H1 (cell line): ENCODE measurements at regions not wholly inside any gene's neighbourhood (a gene's known extent, or its start where the extent isn't known, plus 50 kb on each side); places are given as distances from the start of the nearest gene placed in this dataset.

ENCODE experiments used
- CTCF ChIA-PET: fragments of 300-600 bp; sonication (Branson Sonifier 250); formaldehyde crosslinking; loops from one replicate; lab custom pipeline; 2021; ENCODE audit not compliant: partially characterized antibody; lab: Charles Lee
- POLR2A ChIA-PET: fragments of 300-600 bp; sonication (Branson Sonifier 250); formaldehyde crosslinking; loops from one replicate; lab custom pipeline; 2021; ENCODE audit warnings: inconsistent platforms; ENCODE audit not compliant: partially characterized antibody; lab: Charles Lee
- DNase-seq, 2 experiments: peaks; one replicate each; pipeline versions ENCODE4 v3.0.0 to v3.0.0-alpha.2; 2010 to 2022; ENCODE audit warnings: low spot score in 2 of 2, low read depth in 1 of 2, mixed read lengths in 1 of 2
- FAIRE-seq: peaks from 2 replicates; lab custom pipeline; 2011; peaks lifted over from hg19 to GRCh38; lab: Jason Lieb, UNC
- H2AFZ ChIP-seq: 2 replicates; pipeline ENCODE4 v1.8.1; 2012; ENCODE audit warnings: low read length, inconsistent platforms
- H2AK5ac ChIP-seq: 2 replicates; pipeline ENCODE4 v1.6.1; 2013; ENCODE audit warnings: low read depth, low read length
- H2BK120ac ChIP-seq: replicated peaks from 2 replicates; pipeline ENCODE3; 2013; ENCODE audit warnings: low read depth, low read length, inconsistent platforms
- H2BK12ac ChIP-seq: 2 replicates; pipeline ENCODE4 v1.6.1; 2013; ENCODE audit warnings: low read depth, low read length
- H2BK15ac ChIP-seq: 2 replicates; pipeline ENCODE4 v1.6.1; 2013; ENCODE audit warnings: low read length
- H2BK20ac ChIP-seq: 2 replicates; pipeline ENCODE4 v1.6.1; 2013; ENCODE audit warnings: low read length
- H2BK5ac ChIP-seq: 2 replicates; pipeline ENCODE4 v1.6.1; 2013; ENCODE audit warnings: low read depth, low read length
- H3K14ac ChIP-seq: 2 replicates; pipeline ENCODE4 v1.6.1; 2013; ENCODE audit warnings: inconsistent platforms; ENCODE audit not compliant: insufficient read length
- H3K18ac ChIP-seq: 2 replicates; pipeline ENCODE4 v1.6.1; 2013; ENCODE audit warnings: low read length; ENCODE audit errors: extremely low read depth
- H3K23ac ChIP-seq: 2 replicates; pipeline ENCODE4 v1.6.1; 2013; ENCODE audit warnings: inconsistent platforms; ENCODE audit not compliant: insufficient read length
- H3K23me2 ChIP-seq: 2 replicates; pipeline ENCODE4 v1.6.1; 2013; ENCODE audit warnings: low read depth, low read length
- H3K27ac ChIP-seq: 2 replicates; pipeline ENCODE4 v1.6.1; 2011; ENCODE audit warnings: low read depth, low read length, inconsistent platforms
- H3K27me3 ChIP-seq, 4 experiments: replicated peaks in 1 of 4; 1 replicate in 1 of 4; 2 replicates in 3 of 4; pipeline versions ENCODE4 v1.6.1 to v1.8.1; 2011 to 2013; ENCODE audit warnings: low read length in 3 of 4, mild to moderate bottlenecking in 3 of 4, inconsistent platforms in 2 of 4, mixed read lengths in 2 of 4, moderate library complexity in 1 of 4; ENCODE audit not compliant: control insufficient read depth in 3 of 4, insufficient read depth in 3 of 4; ENCODE audit errors: extremely low read depth in 1 of 4
- H3K36me3 ChIP-seq, 4 experiments: 2 replicates each; pipeline versions ENCODE4 v1.6.1 to v1.8.1; 2011 to 2013; ENCODE audit warnings: mild to moderate bottlenecking in 4 of 4, low read length in 3 of 4, moderate library complexity in 2 of 4, control low read depth in 1 of 4, inconsistent platforms in 1 of 4; ENCODE audit not compliant: insufficient read depth in 4 of 4, control insufficient read depth in 2 of 4
- H3K4ac ChIP-seq: replicated peaks from 2 replicates; pipeline ENCODE3; 2013; ENCODE audit warnings: low read length, low read depth, mixed read lengths, inconsistent platforms; ENCODE audit not compliant: insufficient read length
- H3K4me1 ChIP-seq, 4 experiments: replicated peaks in 1 of 4; 1 replicate in 1 of 4; 2 replicates in 3 of 4; pipeline versions ENCODE4 v1.6.1 to v1.8.1; 2011 to 2013; ENCODE audit warnings: low read length in 3 of 4, inconsistent platforms in 2 of 4, mixed read lengths in 1 of 4; ENCODE audit not compliant: insufficient read depth in 4 of 4, control insufficient read depth in 3 of 4
- H3K4me2 ChIP-seq, 2 experiments: 2 replicates each; pipeline versions ENCODE4 v1.6.1 to v1.8.1; 2011 to 2013; ENCODE audit warnings: low read depth in 2 of 2, low read length in 2 of 2, control low read depth in 1 of 2, inconsistent platforms in 1 of 2, mild to moderate bottlenecking in 1 of 2; ENCODE audit not compliant: insufficient read depth in 1 of 2
- H3K4me3 ChIP-seq, 4 experiments: fragments of 200-600, 300-600 bp in 1 of 4; sonication (generic), shearing (Covaris generic), sonication (Bioruptor Twin) in 1 of 4; 2 replicates each; pipeline versions ENCODE4 v1.5.1 to v1.8.1; 2011 to 2016; ENCODE audit warnings: low read length in 4 of 4, low read depth in 3 of 4, control low read depth in 2 of 4, inconsistent platforms in 2 of 4, mild to moderate bottlenecking in 2 of 4, mixed read lengths in 1 of 4, moderate library complexity in 1 of 4; ENCODE audit not compliant: insufficient read depth in 2 of 4; ENCODE audit errors: extremely low read depth in 1 of 4
- H3K56ac ChIP-seq: replicated peaks from 2 replicates; pipeline ENCODE3; 2013; ENCODE audit warnings: low read depth, mild to moderate bottlenecking, mixed read lengths, low read length, inconsistent platforms; ENCODE audit not compliant: insufficient read length
- H3K79me1 ChIP-seq: 2 replicates; pipeline ENCODE4 v1.6.1; 2013; ENCODE audit warnings: low read depth, low read length, control low read depth
- H3K79me2 ChIP-seq, 2 experiments: 2 replicates each; pipeline versions ENCODE4 v1.6.1 to v1.8.1; 2012 to 2013; ENCODE audit warnings: low read length in 2 of 2, mild to moderate bottlenecking in 2 of 2, inconsistent platforms in 1 of 2; ENCODE audit not compliant: insufficient read depth in 2 of 2, control insufficient read depth in 1 of 2
- H3K9ac ChIP-seq, 4 experiments: replicated peaks in 1 of 4; 1 replicate in 1 of 4; 2 replicates in 3 of 4; pipeline versions ENCODE4 v1.6.1 to v1.8.1; 2011 to 2013; ENCODE audit warnings: low read depth in 3 of 4, low read length in 3 of 4, control low read depth in 2 of 4, mild to moderate bottlenecking in 2 of 4, moderate library complexity in 2 of 4, inconsistent platforms in 1 of 4; ENCODE audit errors: extremely low read depth in 1 of 4
- H3K9me3 ChIP-seq, 2 experiments: 2 replicates each; pipeline versions ENCODE4 v1.6.1 to v1.8.1; 2012 to 2013; ENCODE audit warnings: mild to moderate bottlenecking in 2 of 2, moderate library complexity in 2 of 2, control low read depth in 1 of 2, inconsistent platforms in 1 of 2, low read depth in 1 of 2, low read length in 1 of 2, mixed read lengths in 1 of 2; ENCODE audit not compliant: insufficient read depth in 2 of 2
- H4K20me1 ChIP-seq, 2 experiments: replicated peaks in 1 of 2; 2 replicates each; pipeline versions ENCODE3 to v1.8.1; 2011 to 2013; ENCODE audit warnings: inconsistent platforms in 2 of 2, low read length in 2 of 2, mild to moderate bottlenecking in 1 of 2; ENCODE audit not compliant: insufficient read depth in 2 of 2, control insufficient read depth in 1 of 2
- H4K5ac ChIP-seq: 2 replicates; pipeline ENCODE4 v1.6.1; 2013; ENCODE audit warnings: low read length, low read depth, mixed read lengths, inconsistent platforms; ENCODE audit not compliant: insufficient read length
- H4K8ac ChIP-seq: 2 replicates; pipeline ENCODE4 v1.8.0; 2013; ENCODE audit warnings: mild to moderate bottlenecking, moderate library complexity, low read length, inconsistent platforms; ENCODE audit not compliant: insufficient read depth; ENCODE audit errors: extremely low read depth
- H4K91ac ChIP-seq: replicated peaks from 2 replicates; pipeline ENCODE3; 2013; ENCODE audit warnings: low read length, mixed read lengths, inconsistent platforms; ENCODE audit not compliant: insufficient read length
- ATF2 ChIP-seq: IDR thresholded peaks from 2 replicates; pipeline ENCODE4 v1.6.1; 2012; ENCODE audit warnings: low read length, inconsistent platforms
- BRCA1 ChIP-seq: IDR thresholded peaks from 2 replicates; pipeline ENCODE4 v1.6.1; 2012; ENCODE audit warnings: low read depth, low read length, improper control_type of control experiment
- CHD2 ChIP-seq: IDR thresholded peaks from 2 replicates; pipeline ENCODE4 v1.6.1; 2012; ENCODE audit warnings: low read length, improper control_type of control experiment
- EGR1 ChIP-seq: IDR thresholded peaks from 2 replicates; pipeline ENCODE4 v1.6.1; 2011; ENCODE audit warnings: low read depth, low read length, borderline replicate concordance
- JUN ChIP-seq: IDR thresholded peaks from 2 replicates; pipeline ENCODE4 v1.6.1; 2011; ENCODE audit warnings: low read depth, mild to moderate bottlenecking, improper control_type of control experiment, low read length
- POU5F1 ChIP-seq: IDR thresholded peaks from 2 replicates; pipeline ENCODE4 v1.6.1; 2011; ENCODE audit warnings: low read depth, mild to moderate bottlenecking, low read length, moderate library complexity
- RXRA ChIP-seq: IDR thresholded peaks from 2 replicates; pipeline ENCODE4 v1.6.1; 2011; ENCODE audit warnings: low read depth, mild to moderate bottlenecking, low read length, moderate library complexity; ENCODE audit not compliant: insufficient read depth
- SIN3A ChIP-seq, 2 experiments: IDR thresholded peaks in 1 of 2; conservative IDR thresholded peaks in 1 of 2; 2 replicates each; pipeline ENCODE4 v1.6.1; 2011 to 2012; ENCODE audit warnings: low read length in 2 of 2, improper control_type of control experiment in 1 of 2, low read depth in 1 of 2, mild to moderate bottlenecking in 1 of 2
- TAF7 ChIP-seq: optimal IDR thresholded peaks from 2 replicates; pipeline ENCODE3; 2011; ENCODE audit warnings: low read depth, mild to moderate bottlenecking, inconsistent platforms, low read length, moderate library complexity, borderline replicate concordance
- TEAD4 ChIP-seq: IDR thresholded peaks from 2 replicates; pipeline ENCODE4 v1.6.1; 2012; ENCODE audit warnings: low read depth, low read length, inconsistent platforms, mixed read lengths
- USF2 ChIP-seq: IDR thresholded peaks from 2 replicates; pipeline ENCODE4 v1.6.1; 2011; ENCODE audit warnings: low read length, improper control_type of control experiment
- YY1 ChIP-seq: IDR thresholded peaks from 2 replicates; pipeline ENCODE4 v1.6.1; 2011; ENCODE audit warnings: low read depth, mild to moderate bottlenecking, low read length
- ZNF274 ChIP-seq: IDR thresholded peaks from 2 replicates; pipeline ENCODE4 v1.7.0; 2012; ENCODE audit warnings: low read length, borderline replicate concordance; ENCODE audit errors: extremely low read depth
- WGBS, 2 experiments: shearing (Covaris generic) in 1 of 2; methylation state at CpG; one replicate each; pipeline versions ENCODE4 v1.1.6 to v1.1.7; 2013 to 2015; ENCODE audit warnings: low lambda C conversion rate in 2 of 2, mixed read lengths in 2 of 2, inconsistent platforms in 1 of 2, low coverage in 1 of 2, missing lambda C conversion rate in 1 of 2; ENCODE audit not compliant: insufficient replicate concordance in 2 of 2, insufficient coverage in 1 of 2, insufficient read length in 1 of 2; ENCODE audit errors: extremely low coverage in 1 of 2, missing lambda C conversion rate in 1 of 2; 5-methylcytosine and 5-hydroxymethylcytosine counted together

- Histone ChIP-seq H3K4me2 (no peak overlapping the region), H3K23me2 (no peaks in the 10 kb centered on the region), H3K9me3 (no peaks in the 10 kb centered on the region), H2AFZ (no peak overlapping the region), H3K18ac (no peak overlapping the region), H2AK5ac (no peak overlapping the region), H3K79me1 (no peaks in the 10 kb centered on the region), H3K27me3 (no peaks in the 10 kb centered on the region), H2BK5ac (no peak overlapping the region), H3K14ac (no peak overlapping the region), H3K4me1 (no peaks in the 10 kb centered on the region), H3K36me3 (no peaks in the 10 kb centered on the region), H3K56ac (no peak overlapping the region), H3K79me2 (no peaks in the 10 kb centered on the region), H2BK15ac (no peak overlapping the region), H4K8ac (no peak overlapping the region), H4K5ac (no peak overlapping the region), H3K9ac (no peak overlapping the region), H2BK120ac (no peak overlapping the region), H4K20me1 (no peaks in the 10 kb centered on the region), H3K23ac (no peak overlapping the region), H3K27ac (no peak overlapping the region), H3K4me3 (no peak overlapping the region), H2BK20ac (no peak overlapping the region), H4K91ac (no peak overlapping the region), H3K4ac (no peak overlapping the region), H2BK12ac (no peak overlapping the region)
- 99% methylated on average over 6 of the region's 6 CpGs; no CpG with 5 or more reads in 1 of the 2 experiments for WGBS, 2 experiments
- ChIA-PET CTCF (interaction anchor here (0.8 to 2.0 kb wide), 2 partner anchors 50 to 203 kb away, joined by 3 to 8 read pairs; no protein-coding TSS in a partner anchor), POLR2A (no interaction called here)
- FAIRE-seq (no peak), DNase-seq (no peak)
- TF ChIP-seq POU5F1 (no peak), RXRA (no peak), ZNF274 (no peak), SIN3A (conservative IDR thresholded peaks at IDR 0.05 in 1 of 2, IDR thresholded peaks at IDR 0.05 in 1 of 2; ENCODE audit: low read depth in 1 of 2, low read length in 2 of 2) (no peak), JUN (no peak), TAF7 (no peak), TEAD4 (no peak), CHD2 (no peak), YY1 (no peak), EGR1 (no peak), BRCA1 (no peak), ATF2 (no peak), USF2 (no peak)
Measured at GRCh38 chr12:58602179-58602578, 318.1 kb downstream of the LRIG3 start.
